SH-SY5Y (cell line): ENCODE measurements at regions not wholly inside any gene's neighbourhood (a gene's known extent, or its start where the extent isn't known, plus 50 kb on each side); places are given as distances from the start of the nearest gene placed in this dataset.

Experiments
- GATA2 ChIP-seq: IDR thresholded peaks from 2 replicates; pipeline ENCODE4 v1.6.1; 2011; ENCODE audit warnings: mild to moderate bottlenecking, low read depth, low read length
- GATA3 ChIP-seq: IDR thresholded peaks from 2 replicates; pipeline ENCODE4 v1.6.1; 2011; ENCODE audit warnings: low read depth, mild to moderate bottlenecking, low read length, moderate library complexity

DNA sequence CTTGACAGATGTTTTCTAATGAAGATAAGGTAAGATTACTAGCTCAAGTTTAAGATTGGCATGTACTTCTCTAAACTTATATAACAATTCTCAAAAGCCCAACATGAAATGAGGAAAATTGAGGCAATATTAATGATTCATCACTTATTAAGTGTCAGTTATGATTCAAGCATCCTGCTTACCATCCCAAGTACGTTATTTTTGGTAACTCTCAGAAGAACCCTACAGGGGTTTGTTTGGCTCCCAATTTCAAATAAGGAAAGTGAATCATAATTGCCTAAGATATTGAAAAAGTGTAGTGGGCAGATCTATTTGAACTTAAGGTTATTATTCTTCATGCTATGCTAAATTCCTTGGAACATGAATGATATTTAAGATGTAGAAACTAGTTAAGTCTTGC lies 387.9 kb upstream of the TENM3 start:
- TF ChIP-seq GATA3 (no peak), GATA2 (no peak)
